HEK293T (cell line): ENCODE measurements at regions not wholly inside any gene's neighbourhood (a gene's known extent, or its start where the extent isn't known, plus 50 kb on each side); places are given as distances from the start of the nearest gene placed in this dataset.

ENCODE experiments used
- BHLHE40 ChIP-seq: fragments of 450-650 bp; IDR thresholded peaks from 2 replicates; pipeline ENCODE4 v1.6.1; 2016; ENCODE audit warnings: mild to moderate bottlenecking, moderate library complexity, borderline replicate concordance
- CTBP1 ChIP-seq: fragments of 450-650 bp; IDR thresholded peaks from 2 replicates; pipeline ENCODE4 v1.6.1; 2016; ENCODE audit warnings: borderline replicate concordance
- ELF4 ChIP-seq: fragments of 450-650 bp; IDR thresholded peaks from 2 replicates; pipeline ENCODE4 v1.6.1; 2017; ENCODE audit warnings: antibody characterized with exemption
- FOXA1 ChIP-seq: fragments of 450-650 bp; IDR thresholded peaks from 2 replicates; pipeline ENCODE4 v1.6.1; 2016; ENCODE audit warnings: mild to moderate bottlenecking
- FOXK2 ChIP-seq: fragments of 450-650 bp; IDR thresholded peaks from 2 replicates; pipeline ENCODE4 v1.6.1; 2016; ENCODE audit warnings: mild to moderate bottlenecking
- FOXM1 ChIP-seq: fragments of 450-650 bp; IDR thresholded peaks from 2 replicates; pipeline ENCODE4 v1.6.1; 2017; ENCODE audit warnings: mild to moderate bottlenecking, borderline replicate concordance
- L3MBTL2 ChIP-seq: fragments of 450-650 bp; conservative IDR thresholded peaks from 2 replicates; pipeline ENCODE4 v1.6.1; 2016; ENCODE audit warnings: mild to moderate bottlenecking
- LEF1 ChIP-seq: fragments of 450-650 bp; IDR thresholded peaks from 2 replicates; pipeline ENCODE4 v1.6.1; 2017; ENCODE audit warnings: mild to moderate bottlenecking, borderline replicate concordance
- NFRKB ChIP-seq: fragments of 450-650 bp; IDR thresholded peaks from 2 replicates; pipeline ENCODE4 v1.6.1; 2016; ENCODE audit warnings: mild to moderate bottlenecking, moderate library complexity
- SP1 ChIP-seq: fragments of 450-650 bp; IDR thresholded peaks from 2 replicates; pipeline ENCODE4 v1.6.1; 2017
- SUZ12 ChIP-seq: fragments of 450-650 bp; IDR thresholded peaks from 2 replicates; pipeline ENCODE4 v1.6.1; 2016; ENCODE audit warnings: mild to moderate bottlenecking
- ZNF384 ChIP-seq: fragments of 450-650 bp; IDR thresholded peaks from 2 replicates; pipeline ENCODE4 v1.6.1; 2016

GRCh38 chr7:80302078-80302477, 167.4 kb downstream of the GNAI1 start:
- TF ChIP-seq CTBP1 (no peak), L3MBTL2 (no peak), FOXM1 (no peak), BHLHE40 (no peak), ELF4 (no peak), LEF1 (no peak), ZNF384 (no peak), FOXA1 (no peak), FOXK2 (no peak), SUZ12 (no peak), SP1 (no peak), NFRKB (no peak)
